A549 (cell line): ENCODE measurements at regions not wholly inside any gene's neighbourhood (a gene's known extent, or its start where the extent isn't known, plus 50 kb on each side); places are given as distances from the start of the nearest gene placed in this dataset.

Experiments
- ATAC-seq, 2 experiments: fragments of 200-7000 bp in 1 of 2; fragments of >200 bp in 1 of 2; cut with Nextera tagmentation in 1 of 2; cut with Tn5 transposase in 1 of 2; 3 replicates each; pipeline versions ENCODE4 v1.8.0 to v1.9.1; 2018 to 2020; ENCODE audit warnings: mild to moderate bottlenecking in 1 of 2, moderate library complexity in 1 of 2
- CTCF ChIA-PET: fragments of 300-600 bp; sonication (Branson Sonifier 250); formaldehyde crosslinking; extraction: SDS; loops from one replicate; lab custom pipeline; 2021; ENCODE audit warnings: antibody characterized with exemption, inconsistent platforms; lab: Yijun Ruan, JAX
- POLR2A ChIA-PET: fragments of 350-600 bp; formaldehyde crosslinking; extraction: SDS; loops from one replicate; lab custom pipeline; 2021; ENCODE audit warnings: antibody characterized with exemption, inconsistent platforms; lab: Yijun Ruan, JAX
- DNase-seq, 2 experiments: peaks; one replicate each; pipeline versions ENCODE4 v3.0.0 to v3.0.0-alpha.2; 2011 to 2016; ENCODE audit warnings: low read depth in 1 of 2, low spot score in 1 of 2
- FAIRE-seq: peaks from 2 replicates; lab custom pipeline; 2011; peaks lifted over from hg19 to GRCh38; lab: Jason Lieb, UNC
- H3K27ac ChIP-seq, 2 experiments: fragments of >200 bp; sonication (Bioruptor Twin); formaldehyde crosslinking; 3 replicates each; pipeline ENCODE4 v1.5.1; 2016 to 2017
- H3K4me1 ChIP-seq: fragments of >200 bp; sonication (Bioruptor Twin); formaldehyde crosslinking; 3 replicates; pipeline ENCODE4 v1.6.1; 2016
- H3K4me2 ChIP-seq: fragments of >200 bp; sonication (Bioruptor Twin); formaldehyde crosslinking; 3 replicates; pipeline ENCODE4 v1.6.1; 2016
- H3K4me3 ChIP-seq: fragments of >200 bp; sonication (Bioruptor Twin); formaldehyde crosslinking; 3 replicates; pipeline ENCODE4 v1.5.1; 2016
- H3K9me3 ChIP-seq: fragments of >200 bp; sonication (Bioruptor Twin); formaldehyde crosslinking; 3 replicates; pipeline ENCODE4 v1.6.1; 2016
- BCL3 ChIP-seq: fragments of >200 bp; sonication (Bioruptor Twin); formaldehyde crosslinking; IDR thresholded peaks from 3 replicates; pipeline ENCODE4 v1.6.1; 2016
- BHLHE40 ChIP-seq: IDR thresholded peaks from 2 replicates; pipeline ENCODE4 v1.6.1; 2012; ENCODE audit warnings: low read depth, low read length, inconsistent platforms
- CTCF ChIP-seq: fragments of >200 bp; sonication (Bioruptor Twin); formaldehyde crosslinking; IDR thresholded peaks from 3 replicates; pipeline ENCODE4 v1.5.1; 2016
- EHMT2 ChIP-seq: fragments of 200-600 bp; sonication (generic); IDR thresholded peaks from 2 replicates; pipeline ENCODE4 v1.6.1; 2016; ENCODE audit warnings: antibody characterized with exemption, low read depth, mild to moderate bottlenecking, moderate library complexity
- ELK1 ChIP-seq: fragments of 150-350 bp; IDR thresholded peaks from 2 replicates; pipeline ENCODE4 v1.6.1; 2014; ENCODE audit warnings: low read depth, mild to moderate bottlenecking, low read length
- EP300 ChIP-seq, 2 experiments: fragments of >200 bp; sonication (Bioruptor Twin); formaldehyde crosslinking; IDR thresholded peaks; 2 replicates in 1 of 2; 3 replicates in 1 of 2; pipeline ENCODE4 v1.6.1; 2016 to 2017
- FOSB ChIP-seq: fragments of 250-450 bp; sonication (Bioruptor Pico); IDR thresholded peaks from 2 replicates; pipeline ENCODE4 v1.5.0; 2020; ENCODE audit warnings: mild to moderate bottlenecking, moderate library complexity
- FOSL2 ChIP-seq, 2 experiments: fragments of 450-650 bp in 1 of 2; fragments of >200 bp in 1 of 2; sonication (Bioruptor Twin) in 1 of 2; formaldehyde crosslinking; IDR thresholded peaks; 2 replicates each; pipeline versions ENCODE4 v1.5.0 to v1.6.1; 2016 to 2020; ENCODE audit warnings: mild to moderate bottlenecking in 1 of 2, moderate library complexity in 1 of 2
- HOXA7 ChIP-seq: fragments of 250-450 bp; sonication (Bioruptor Pico); IDR thresholded peaks from 2 replicates; pipeline ENCODE4 v1.5.0; 2020; ENCODE audit warnings: mild to moderate bottlenecking, moderate library complexity
- HOXB13 ChIP-seq: fragments of 250-450 bp; sonication (Bioruptor Pico); IDR thresholded peaks from 2 replicates; pipeline ENCODE4 v1.5.0; 2020; ENCODE audit warnings: low read depth, mild to moderate bottlenecking, moderate library complexity
- JUNB ChIP-seq: fragments of >200 bp; sonication (Bioruptor Twin); formaldehyde crosslinking; IDR thresholded peaks from 2 replicates; pipeline ENCODE4 v1.6.1; 2016
- NPAS2 ChIP-seq: fragments of 250-450 bp; sonication (Bioruptor Pico); IDR thresholded peaks from 2 replicates; pipeline ENCODE4 v1.8.0; 2022; ENCODE audit warnings: mild to moderate bottlenecking, moderate library complexity, borderline replicate concordance
- PHF8 ChIP-seq: fragments of 200-600 bp; sonication (generic); IDR thresholded peaks from 2 replicates; pipeline ENCODE4 v1.6.1; 2016; ENCODE audit warnings: low read depth, mild to moderate bottlenecking, antibody characterized with exemption, moderate library complexity, borderline replicate concordance
- RARB ChIP-seq: fragments of 250-450 bp; sonication (Bioruptor Pico); IDR thresholded peaks from 2 replicates; pipeline ENCODE4 v1.8.0; 2021; ENCODE audit warnings: mild to moderate bottlenecking, moderate library complexity
- RFX5 ChIP-seq: fragments of 450-650 bp; IDR thresholded peaks from 2 replicates; pipeline ENCODE4 v1.7.1; 2014; ENCODE audit warnings: antibody characterized with exemption, mild to moderate bottlenecking, moderate library complexity
- SMC3 ChIP-seq: fragments of >200 bp; sonication (Bioruptor Twin); formaldehyde crosslinking; IDR thresholded peaks from 3 replicates; pipeline ENCODE4 v1.6.1; 2018; ENCODE audit warnings: inconsistent platforms
- ZFP36 ChIP-seq: fragments of 450-650 bp; IDR thresholded peaks from 2 replicates; pipeline ENCODE4 v1.6.1; 2014; ENCODE audit warnings: borderline replicate concordance; ENCODE audit not compliant: partially characterized antibody
- ZNF302 ChIP-seq: fragments of 250-450 bp; sonication (Bioruptor Pico); IDR thresholded peaks from 2 replicates; pipeline ENCODE4 v1.9.0; 2021; ENCODE audit warnings: inconsistent platforms, mild to moderate bottlenecking, moderate library complexity
- WGBS: methylation state at CpG from one replicate; pipeline ENCODE4 v1.1.6; 2017; ENCODE audit errors: missing lambda C conversion rate; 5-methylcytosine and 5-hydroxymethylcytosine counted together
- TF ChIP-seq, protein P1 (sequence below): fragments of 250-450 bp; sonication (Bioruptor Pico); IDR thresholded peaks from 2 replicates; pipeline ENCODE4 v1.5.0; 2020; ENCODE audit warnings: low read depth, mild to moderate bottlenecking, moderate library complexity
- TF ChIP-seq, protein P2 (sequence below): fragments of 450-650 bp; IDR thresholded peaks from 2 replicates; pipeline ENCODE4 v1.6.1; 2014; ENCODE audit warnings: antibody characterized with exemption

- TF ChIP-seq EHMT2 (no peak), PHF8 (no peak), BCL3 (no peak), JUNB (no peak), SMC3 (no peak), NPAS2 (no peak), FOSB (no peak), HOXB13 (CRISPR knock-in tag) (no peak)
- Histone ChIP-seq H3K4me1 (no peaks in the 10 kb centered on the region), H3K9me3 (no peaks in the 10 kb centered on the region), H3K4me3 (no peak overlapping the region), H3K27ac (no peak overlapping the region), H3K4me2 (no peak overlapping the region)
- ChIA-PET POLR2A (no interaction called here), CTCF (interaction anchor here (0.7 kb wide), 1 partner anchor 1481 kb away, joined by 3 read pairs; no protein-coding TSS in a partner anchor)
- ATAC-seq: no peak
- no peak for DNase-seq
- WGBS: 2% methylated on average over 2 of the region's 2 CpGs
- no peak for FAIRE-seq
Observed at GRCh38 chr3:26350853-26351252, 271.7 kb upstream of the LRRC3B start.

DNA sequence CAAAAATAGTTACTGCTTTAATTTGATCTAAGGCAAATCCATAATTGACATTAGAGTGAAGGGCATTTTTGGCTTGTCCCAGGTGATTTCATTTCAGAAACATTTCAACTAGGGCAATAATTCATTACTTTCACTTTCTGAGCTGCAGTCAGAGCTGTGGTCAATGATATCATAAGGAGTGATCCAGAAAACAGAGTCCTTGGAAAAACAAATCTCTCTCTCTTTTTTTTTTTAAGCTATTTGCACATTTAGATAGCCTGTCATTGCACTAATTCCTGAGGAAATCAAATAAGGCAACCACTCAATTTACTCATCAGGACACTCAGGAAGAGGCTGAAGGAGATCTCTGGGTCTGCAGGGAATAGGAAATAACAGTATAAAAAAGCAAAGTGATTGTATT lies 269.5 kb upstream of the LRRC3B start:
- no peak overlapping the region for H3K4me2 ChIP-seq
- H3K4me3 ChIP-seq: no peak overlapping the region
- FAIRE-seq (no peak), DNase-seq (no peak), ATAC-seq (no peak)
- ChIA-PET POLR2A (no interaction called here), CTCF (no interaction called here)
- H3K27ac ChIP-seq: no peak overlapping the region
- no peaks in the 10 kb centered on the region for H3K9me3 ChIP-seq
- TF ChIP-seq FOSL2 (IDR thresholded peaks at IDR 0.05): no peak
- no peak for TF ChIP-seq FOSL2 (CRISPR knock-in tag; IDR thresholded peaks at IDR 0.05)
- no peak for TF ChIP-seq ZNF302 (CRISPR knock-in tag)
- TF ChIP-seq RFX5: no peak
- TF ChIP-seq CTCF: no peak
- TF ChIP-seq, protein P1, sequence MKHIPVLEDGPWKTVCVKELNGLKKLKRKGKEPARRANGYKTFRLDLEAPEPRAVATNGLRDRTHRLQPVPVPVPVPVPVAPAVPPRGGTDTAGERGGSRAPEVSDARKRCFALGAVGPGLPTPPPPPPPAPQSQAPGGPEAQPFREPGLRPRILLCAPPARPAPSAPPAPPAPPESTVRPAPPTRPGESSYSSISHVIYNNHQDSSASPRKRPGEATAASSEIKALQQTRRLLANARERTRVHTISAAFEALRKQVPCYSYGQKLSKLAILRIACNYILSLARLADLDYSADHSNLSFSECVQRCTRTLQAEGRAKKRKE (CRISPR knock-in tag): no peak
- no peak for TF ChIP-seq EP300 (IDR thresholded peaks at IDR 0.05)
- TF ChIP-seq RARB (CRISPR knock-in tag): no peak
- no peak for TF ChIP-seq ELK1
- no peak for TF ChIP-seq ZFP36
- no peak for TF ChIP-seq HOXA7 (CRISPR knock-in tag)
- TF ChIP-seq HOXB13 (CRISPR knock-in tag): no peak
- no peak for TF ChIP-seq BHLHE40
- TF ChIP-seq, protein P2, sequence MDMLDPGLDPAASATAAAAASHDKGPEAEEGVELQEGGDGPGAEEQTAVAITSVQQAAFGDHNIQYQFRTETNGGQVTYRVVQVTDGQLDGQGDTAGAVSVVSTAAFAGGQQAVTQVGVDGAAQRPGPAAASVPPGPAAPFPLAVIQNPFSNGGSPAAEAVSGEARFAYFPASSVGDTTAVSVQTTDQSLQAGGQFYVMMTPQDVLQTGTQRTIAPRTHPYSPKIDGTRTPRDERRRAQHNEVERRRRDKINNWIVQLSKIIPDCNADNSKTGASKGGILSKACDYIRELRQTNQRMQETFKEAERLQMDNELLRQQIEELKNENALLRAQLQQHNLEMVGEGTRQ: no peak
- no peaks in the 10 kb centered on the region for H3K4me1 ChIP-seq
